ENCODE measurements at regions not wholly inside any gene's neighbourhood (a gene's known extent, or its start where the extent isn't known, plus 50 kb on each side); places are given as distances from the start of the nearest gene placed in this dataset.
"Not testable (repeated sequence)": the region's sequence is repeated elsewhere in the genome, so short reads cannot be mapped to it uniquely, and the experiment has no call there.

DNA sequence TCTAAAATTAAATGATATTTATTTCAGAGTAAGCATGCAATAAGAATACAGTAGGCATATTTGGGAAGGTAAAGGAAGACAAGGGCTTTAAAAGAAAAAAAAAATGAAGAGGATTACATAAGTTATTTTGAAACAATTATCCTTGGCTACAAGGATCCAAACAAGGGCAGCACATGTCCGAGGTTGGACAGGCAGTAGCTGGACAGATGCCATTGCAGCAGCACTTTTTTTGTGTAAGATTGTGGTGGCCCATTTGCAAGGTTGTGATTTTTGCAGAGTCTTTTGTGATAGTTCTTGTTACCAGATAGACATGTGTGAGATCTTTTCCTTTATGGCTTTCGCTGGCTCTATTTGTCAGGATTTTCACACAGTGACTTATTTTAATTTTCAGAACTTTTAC lies 89.4 kb upstream of the COG2 start:
- H3K79me2 ChIP-seq (ENCODE audit: insufficient read depth): no peaks in the 10 kb centered on the region
- no peaks in the 10 kb centered on the region for H3K36me3 ChIP-seq (replicated peaks in 1 of 2; ENCODE audit: control insufficient read depth in 1 of 2, insufficient read depth in 2 of 2, low read length in 1 of 2)
- H3K9me3 ChIP-seq: no peaks in the 10 kb centered on the region; the same call in 1 of the 2 replicates
- no peaks in the 10 kb centered on the region for H3K9me2 ChIP-seq
- POLR2A ChIA-PET: no interaction called here
- H4K20me1 ChIP-seq (ENCODE audit: insufficient read depth): no peaks in the 10 kb centered on the region
- H3K4me3 ChIP-seq (ENCODE audit: low read depth in 2 of 2, low read length in 1 of 2): no peak overlapping the region
- no peaks in the 10 kb centered on the region for H3F3A ChIP-seq (replicated peaks; ENCODE audit: insufficient read depth)
- no peak overlapping the region for H3K9ac ChIP-seq
- H3K4me2 ChIP-seq: no peak overlapping the region
- H3K27ac ChIP-seq (ENCODE audit: low read depth in 2 of 2, low read length in 1 of 2): no peak overlapping the region
- DNase-seq: no peak
- H3K4me1 ChIP-seq (ENCODE audit: control insufficient read depth in 1 of 2, insufficient read depth in 2 of 2, low read depth in 1 of 2, low read length in 1 of 2): no peaks in the 10 kb centered on the region
- no peak overlapping the region for H2AFZ ChIP-seq (ENCODE audit: low read depth)
- 31% methylated on average over 2 of the region's 2 CpGs for WGBS (ENCODE audit: low lambda C conversion rate)
- H3K27me3 ChIP-seq (ENCODE audit: insufficient read depth): no peaks in the 10 kb centered on the region
- CTCF ChIA-PET: no interaction called here
- TF ChIP-seq FOSL2 (IDR thresholded peaks at IDR 0.05; ENCODE audit: borderline replicate concordance, low read depth): no peak
- no peak for TF ChIP-seq MEF2A (IDR thresholded peaks at IDR 0.05; ENCODE audit: borderline replicate concordance, low read depth)
- no peak for TF ChIP-seq RCOR1 (IDR thresholded peaks at IDR 0.05; ENCODE audit: low read length)
- TF ChIP-seq TCF12 (IDR thresholded peaks at IDR 0.05): no peak
- TF ChIP-seq, protein P1, sequence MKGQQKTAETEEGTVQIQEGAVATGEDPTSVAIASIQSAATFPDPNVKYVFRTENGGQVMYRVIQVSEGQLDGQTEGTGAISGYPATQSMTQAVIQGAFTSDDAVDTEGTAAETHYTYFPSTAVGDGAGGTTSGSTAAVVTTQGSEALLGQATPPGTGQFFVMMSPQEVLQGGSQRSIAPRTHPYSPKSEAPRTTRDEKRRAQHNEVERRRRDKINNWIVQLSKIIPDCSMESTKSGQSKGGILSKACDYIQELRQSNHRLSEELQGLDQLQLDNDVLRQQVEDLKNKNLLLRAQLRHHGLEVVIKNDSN (IDR thresholded peaks at IDR 0.05; ENCODE audit: borderline replicate concordance, low read depth): no peak
- TF ChIP-seq NRF1 (IDR thresholded peaks at IDR 0.05; ENCODE audit: low read depth, low read length): no peak
- no peak for TF ChIP-seq NFIC (IDR thresholded peaks at IDR 0.05; ENCODE audit: borderline replicate concordance)
- no peak for TF ChIP-seq FOXM1 (IDR thresholded peaks at IDR 0.05; ENCODE audit: low read depth)
- TF ChIP-seq POLR2AphosphoS5 (IDR thresholded peaks at IDR 0.05; ENCODE audit: low read depth, low read length): no peak
- no peak for TF ChIP-seq SMC3 (IDR thresholded peaks at IDR 0.05; ENCODE audit: low read depth, low read length)

DNA sequence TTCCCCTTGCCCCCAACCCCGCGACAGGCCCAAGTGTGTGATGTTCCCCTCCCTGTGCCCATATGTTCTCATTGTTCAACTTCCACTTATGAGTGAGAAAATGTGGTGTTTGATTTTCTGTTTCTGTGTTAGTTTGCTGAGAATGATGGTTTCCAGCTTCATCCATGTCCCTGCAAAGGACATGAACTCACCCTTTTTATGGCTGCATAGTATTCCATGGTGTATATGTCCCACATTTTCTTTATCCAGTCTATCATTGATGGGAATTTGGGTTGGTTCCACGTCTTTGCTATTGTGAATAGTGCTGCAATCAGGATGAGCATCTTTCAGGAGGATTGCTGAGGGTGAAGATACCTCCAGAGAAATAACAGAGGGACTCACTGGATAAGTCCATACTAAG lies 91.3 kb upstream of the COG2 start:
- H3K27me3 ChIP-seq (ENCODE audit: insufficient read depth); H3K36me3 ChIP-seq (replicated peaks in 1 of 2; ENCODE audit: control insufficient read depth in 1 of 2, insufficient read depth in 2 of 2, low read length in 1 of 2); H3K9ac ChIP-seq; H3K27ac ChIP-seq (ENCODE audit: low read depth in 2 of 2, low read length in 1 of 2); H3K79me2 ChIP-seq (ENCODE audit: insufficient read depth); POLR2A ChIA-PET; H2AFZ ChIP-seq (ENCODE audit: low read depth); H4K20me1 ChIP-seq (ENCODE audit: insufficient read depth); H3K4me3 ChIP-seq (ENCODE audit: low read depth in 2 of 2, low read length in 1 of 2); H3K4me1 ChIP-seq (ENCODE audit: control insufficient read depth in 1 of 2, insufficient read depth in 2 of 2, low read depth in 1 of 2, low read length in 1 of 2); H3F3A ChIP-seq (replicated peaks; ENCODE audit: insufficient read depth); H3K9me3 ChIP-seq; H3K9me2 ChIP-seq; H3K4me2 ChIP-seq; CTCF ChIA-PET; DNase-seq: not testable (repeated sequence)
- WGBS (ENCODE audit: low lambda C conversion rate): 13% methylated on average over 3 of the region's 3 CpGs

DNA sequence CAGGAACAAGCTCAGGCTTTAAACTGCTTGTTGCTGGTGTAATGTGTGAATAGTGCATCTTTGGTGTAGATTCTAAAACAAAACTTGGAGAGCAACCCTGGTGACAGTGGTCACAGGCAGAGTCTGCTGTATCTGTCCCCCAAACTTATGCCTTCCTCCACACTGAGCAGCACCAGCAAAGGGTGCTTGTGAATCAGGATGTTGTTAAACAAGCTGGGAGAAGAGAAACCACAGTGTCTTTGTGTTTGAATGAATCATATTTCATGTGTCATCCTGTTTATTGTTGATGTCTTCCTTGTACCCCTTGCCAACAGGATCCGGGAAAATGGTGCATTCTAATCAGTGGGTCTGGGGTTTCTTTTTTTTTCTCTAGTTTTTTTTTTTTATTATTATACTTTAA lies 91.9 kb upstream of the COG2 start:
- no peak overlapping the region for H3K4me2 ChIP-seq
- H3K9ac ChIP-seq: no peak overlapping the region
- no peak overlapping the region for H2AFZ ChIP-seq (ENCODE audit: low read depth)
- H3K27ac ChIP-seq (ENCODE audit: low read depth in 2 of 2, low read length in 1 of 2): no peak overlapping the region
- CTCF ChIA-PET: interaction anchor here (1.7 kb wide), 1 partner anchor 18 kb away, joined by 5 read pairs; no protein-coding TSS in a partner anchor
- TF ChIP-seq TAF1 (IDR thresholded peaks at IDR 0.05; ENCODE audit: borderline replicate concordance, low read depth, low read length) (no peak), GABPA (IDR thresholded peaks at IDR 0.05; ENCODE audit: low read depth) (no peak), CHD2 (IDR thresholded peaks at IDR 0.05; ENCODE audit: low read length, partially characterized antibody) (no peak), GATA2 (CRISPR knock-in tag; IDR thresholded peaks at IDR 0.05) (no peak), FOXM1 (IDR thresholded peaks at IDR 0.05; ENCODE audit: low read depth) (no peak), NFIC (IDR thresholded peaks at IDR 0.05; ENCODE audit: borderline replicate concordance) (no peak), EZH2phosphoT487 (IDR thresholded peaks at IDR 0.05; ENCODE audit: borderline replicate concordance, low read depth) (no peak), TCF12 (IDR thresholded peaks at IDR 0.05) (no peak), SMC3 (IDR thresholded peaks at IDR 0.05; ENCODE audit: low read depth, low read length) (no peak), SIN3A (IDR thresholded peaks at IDR 0.05; ENCODE audit: borderline replicate concordance, low read depth, low read length) (no peak)
- TF ChIP-seq, protein P2, sequence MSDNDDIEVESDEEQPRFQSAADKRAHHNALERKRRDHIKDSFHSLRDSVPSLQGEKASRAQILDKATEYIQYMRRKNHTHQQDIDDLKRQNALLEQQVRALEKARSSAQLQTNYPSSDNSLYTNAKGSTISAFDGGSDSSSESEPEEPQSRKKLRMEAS (IDR thresholded peaks at IDR 0.05; ENCODE audit: low read depth): no peak
- TF ChIP-seq, protein P3, sequence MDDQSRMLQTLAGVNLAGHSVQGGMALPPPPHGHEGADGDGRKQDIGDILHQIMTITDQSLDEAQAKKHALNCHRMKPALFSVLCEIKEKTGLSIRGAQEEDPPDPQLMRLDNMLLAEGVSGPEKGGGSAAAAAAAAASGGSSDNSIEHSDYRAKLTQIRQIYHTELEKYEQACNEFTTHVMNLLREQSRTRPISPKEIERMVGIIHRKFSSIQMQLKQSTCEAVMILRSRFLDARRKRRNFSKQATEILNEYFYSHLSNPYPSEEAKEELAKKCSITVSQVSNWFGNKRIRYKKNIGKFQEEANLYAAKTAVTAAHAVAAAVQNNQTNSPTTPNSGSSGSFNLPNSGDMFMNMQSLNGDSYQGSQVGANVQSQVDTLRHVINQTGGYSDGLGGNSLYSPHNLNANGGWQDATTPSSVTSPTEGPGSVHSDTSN (IDR thresholded peaks at IDR 0.05): no peak
- H3K4me1 ChIP-seq (ENCODE audit: control insufficient read depth in 1 of 2, insufficient read depth in 2 of 2, low read depth in 1 of 2, low read length in 1 of 2): no peaks in the 10 kb centered on the region
- no peaks in the 10 kb centered on the region for H3K27me3 ChIP-seq (ENCODE audit: insufficient read depth)
- DNase-seq: no peak
- H3K36me3 ChIP-seq (replicated peaks in 1 of 2; ENCODE audit: control insufficient read depth in 1 of 2, insufficient read depth in 2 of 2, low read length in 1 of 2): no peaks in the 10 kb centered on the region
- H3K4me3 ChIP-seq (ENCODE audit: low read depth in 2 of 2, low read length in 1 of 2): no peak overlapping the region
- H3K9me2 ChIP-seq: no peaks in the 10 kb centered on the region
- H4K20me1 ChIP-seq (ENCODE audit: insufficient read depth): no peaks in the 10 kb centered on the region
- no peaks in the 10 kb centered on the region for H3K79me2 ChIP-seq (ENCODE audit: insufficient read depth)
- no peaks in the 10 kb centered on the region for H3F3A ChIP-seq (replicated peaks; ENCODE audit: insufficient read depth)
- WGBS (ENCODE audit: low lambda C conversion rate): 3% methylated on average over 1 of the region's 1 CpG
- H3K9me3 ChIP-seq: no peaks in the 10 kb centered on the region; the same call in 1 of the 2 replicates
- POLR2A ChIA-PET: no interaction called here
